ENCODE measurements at regions not wholly inside any gene's neighbourhood (a gene's known extent, or its start where the extent isn't known, plus 50 kb on each side); places are given as distances from the start of the nearest gene placed in this dataset.

GRCh38 chr11:80987171-80987570 lies 1546.3 kb upstream of the TENM4 start:
- TF ChIP-seq EZH2 (IDR thresholded peaks at IDR 0.05; ENCODE audit: borderline replicate concordance, low read depth, low read length, severe bottlenecking) (no peak), CTCF (IDR thresholded peaks at IDR 0.05; ENCODE audit: extremely low read depth in 1 of 2, insufficient read depth in 1 of 2, low read depth in 1 of 2, low read length in 2 of 2) (no peak), POLR2AphosphoS5 (IDR thresholded peaks at IDR 0.05; ENCODE audit: insufficient read depth, low read depth, low read length) (no peak), FOS (IDR thresholded peaks at IDR 0.05; ENCODE audit: borderline replicate concordance, insufficient read depth, low read length) (no peak), POLR2A (IDR thresholded peaks at IDR 0.05; ENCODE audit: low read depth, low read length) (no peak), JUN (IDR thresholded peaks at IDR 0.05; ENCODE audit: borderline replicate concordance, insufficient read depth, insufficient read length, low read depth) (no peak), MAX (IDR thresholded peaks at IDR 0.05; ENCODE audit: insufficient read depth, insufficient read length) (no peak), MYC (IDR thresholded peaks at IDR 0.05; ENCODE audit: low read depth, low read length) (no peak)
